ENCODE measurements at regions not wholly inside any gene's neighbourhood (a gene's known extent, or its start where the extent isn't known, plus 50 kb on each side); places are given as distances from the start of the nearest gene placed in this dataset.
A peak's percentile ranks its signal among the peaks of the same experiment; 100 is the strongest.
"Not testable (repeated sequence)": the region's sequence is repeated elsewhere in the genome, so short reads cannot be mapped to it uniquely, and the experiment has no call there.

DNA sequence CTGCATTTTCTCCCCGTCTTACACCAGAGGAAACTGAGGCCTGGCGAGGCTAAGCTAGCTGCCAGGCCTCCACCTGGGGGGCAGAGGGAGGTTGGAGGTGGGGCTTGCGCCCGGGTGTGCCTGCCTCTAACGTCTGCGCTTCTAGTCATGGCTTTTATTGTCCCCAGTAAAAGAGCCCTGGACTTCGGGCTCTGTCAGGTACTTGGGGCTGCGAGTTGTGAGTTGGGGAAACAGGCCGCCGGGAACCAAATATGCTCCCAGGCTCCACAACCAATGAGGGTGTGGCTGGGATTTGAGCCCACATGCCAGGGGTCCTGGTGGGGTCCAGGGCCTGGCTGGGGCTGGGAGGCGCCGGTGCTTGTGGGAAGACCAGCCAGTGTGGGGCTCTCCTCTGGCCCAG lies 57.4 kb upstream of the NOTCH1 start:
- Histone ChIP-seq H3K36me3 (ENCODE audit: control insufficient read depth, insufficient read depth, low read length) (no peaks in the 10 kb centered on the region), H3K23ac (ENCODE audit: low read length) (no peak overlapping the region), H4K8ac (ENCODE audit: low read depth, low read length) (no peak overlapping the region), H2BK120ac (ENCODE audit: low read depth, low read length) (no peak overlapping the region), H3K56ac (ENCODE audit: low read length) (no peak overlapping the region), H3K4me2 (ENCODE audit: low read length) (no peak overlapping the region), H4K5ac (ENCODE audit: low read length) (no peak overlapping the region), H3K4me1 (ENCODE audit: control insufficient read depth, low read depth, low read length) (peaks cover 3% of the 10 kb centered on the region), H3K27me3 (ENCODE audit: insufficient read depth, low read length, poor library complexity) (no peaks in the 10 kb centered on the region), H3K18ac (ENCODE audit: low read length) (no peak overlapping the region), H3K27ac (ENCODE audit: low read depth, low read length) (no peak overlapping the region), H2BK5ac (ENCODE audit: low read length) (no peak overlapping the region), H3K9ac (ENCODE audit: low read length) (no peak overlapping the region), H3K4me3 (ENCODE audit: low read length) (no peak overlapping the region), H3K4ac (ENCODE audit: low read depth, low read length) (no peak overlapping the region), H2AK5ac (ENCODE audit: low read length) (no peak overlapping the region), H2BK15ac (replicated peaks; ENCODE audit: low read depth) (no peak overlapping the region), H3K79me2 (ENCODE audit: control insufficient read depth, insufficient read depth, low read length) (no peaks in the 10 kb centered on the region), H3K79me1 (ENCODE audit: low read length) (no peaks in the 10 kb centered on the region)
- WGBS (ENCODE audit: extremely low coverage, insufficient coverage, low lambda C conversion rate) = no CpG with 5 or more reads among the region's 12 CpGs
- no peak for DNase-seq

GRCh38 chr9:136602193-136602885 lies 56.5 kb upstream of the NOTCH1 start:
- Histone ChIP-seq H3K36me3 (ENCODE audit: control insufficient read depth, insufficient read depth, low read length) (no peaks in the 10 kb centered on the region), H2BK5ac (ENCODE audit: low read length) (no peak overlapping the region), H4K8ac (ENCODE audit: low read depth, low read length) (no peak overlapping the region), H3K4me2 (ENCODE audit: low read length) (no peak overlapping the region), H3K27ac (ENCODE audit: low read depth, low read length) (no peak overlapping the region), H3K79me2 (ENCODE audit: control insufficient read depth, insufficient read depth, low read length) (no peaks in the 10 kb centered on the region), H3K9ac (ENCODE audit: low read length) (no peak overlapping the region), H4K5ac (ENCODE audit: low read length) (no peak overlapping the region), H3K4ac (ENCODE audit: low read depth, low read length) (no peak overlapping the region), H2BK120ac (ENCODE audit: low read depth, low read length) (no peak overlapping the region), H2AK5ac (ENCODE audit: low read length) (no peak overlapping the region), H3K4me1 (ENCODE audit: control insufficient read depth, low read depth, low read length) (peaks cover 3% of the 10 kb centered on the region), H3K56ac (ENCODE audit: low read length) (no peak overlapping the region), H3K79me1 (ENCODE audit: low read length) (no peaks in the 10 kb centered on the region), H3K23ac (ENCODE audit: low read length) (no peak overlapping the region), H3K18ac (ENCODE audit: low read length) (no peak overlapping the region), H3K27me3 (ENCODE audit: insufficient read depth, low read length, poor library complexity) (no peaks in the 10 kb centered on the region), H3K4me3 (ENCODE audit: low read length) (no peak overlapping the region), H2BK15ac (replicated peaks; ENCODE audit: low read depth) (no peak overlapping the region)
- DNase-seq = no peak
- no CpG with 5 or more reads among the region's 28 CpGs for WGBS (ENCODE audit: extremely low coverage, insufficient coverage, low lambda C conversion rate)

DNA sequence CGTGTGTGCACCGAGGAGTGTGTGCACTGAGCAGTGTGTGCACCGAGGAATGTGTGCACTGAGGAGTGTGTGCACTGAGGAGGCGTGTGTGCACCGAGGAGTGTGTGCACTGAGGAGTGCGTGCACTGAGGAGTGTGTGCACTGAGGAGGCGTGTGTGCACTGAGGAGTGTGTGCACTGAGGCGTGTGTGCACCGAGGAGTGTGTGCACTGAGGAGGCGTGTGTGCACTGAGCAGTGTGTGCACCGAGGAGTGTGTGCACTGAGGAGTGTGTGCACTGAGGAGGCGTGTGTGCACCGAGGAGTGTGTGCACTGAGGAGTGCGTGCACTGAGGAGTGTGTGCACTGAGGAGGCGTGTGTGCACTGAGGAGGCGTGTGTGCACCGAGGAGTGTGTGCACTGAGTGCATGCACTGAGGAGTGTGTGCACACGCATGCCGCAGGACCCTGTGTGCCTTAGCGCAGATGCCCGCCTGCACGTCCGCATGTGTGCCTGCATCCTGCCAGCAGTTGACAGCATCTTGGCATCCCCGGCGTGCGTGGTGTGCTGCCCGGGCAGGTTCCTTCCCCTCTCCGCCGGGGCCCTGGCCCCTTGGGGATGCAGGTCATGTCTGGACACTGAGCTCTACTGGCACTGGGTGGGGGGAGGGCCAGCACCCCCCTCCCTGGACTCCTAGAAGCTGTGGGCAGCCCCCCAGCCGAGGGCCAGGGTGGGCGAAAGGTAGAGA lies 55.6 kb upstream of the NOTCH1 start:
- not testable (repeated sequence) for H3K4me2 ChIP-seq (ENCODE audit: low read length); H3K23ac ChIP-seq (ENCODE audit: low read length); H3K79me1 ChIP-seq (ENCODE audit: low read length); H4K8ac ChIP-seq (ENCODE audit: low read depth, low read length); H3K79me2 ChIP-seq (ENCODE audit: control insufficient read depth, insufficient read depth, low read length); H2BK120ac ChIP-seq (ENCODE audit: low read depth, low read length); H2AK5ac ChIP-seq (ENCODE audit: low read length); H3K9ac ChIP-seq (ENCODE audit: low read length); H4K5ac ChIP-seq (ENCODE audit: low read length); H2BK15ac ChIP-seq (replicated peaks; ENCODE audit: low read depth); H2BK5ac ChIP-seq (ENCODE audit: low read length); H3K4me3 ChIP-seq (ENCODE audit: low read length); H3K27me3 ChIP-seq (ENCODE audit: insufficient read depth, low read length, poor library complexity); H3K4ac ChIP-seq (ENCODE audit: low read depth, low read length); H3K56ac ChIP-seq (ENCODE audit: low read length); H3K18ac ChIP-seq (ENCODE audit: low read length); DNase-seq; H3K36me3 ChIP-seq (ENCODE audit: control insufficient read depth, insufficient read depth, low read length); H3K27ac ChIP-seq (ENCODE audit: low read depth, low read length); H3K4me1 ChIP-seq (ENCODE audit: control insufficient read depth, low read depth, low read length)
- WGBS (ENCODE audit: extremely low coverage, insufficient coverage, low lambda C conversion rate) = no CpG with 5 or more reads among the region's 31 CpGs

DNA sequence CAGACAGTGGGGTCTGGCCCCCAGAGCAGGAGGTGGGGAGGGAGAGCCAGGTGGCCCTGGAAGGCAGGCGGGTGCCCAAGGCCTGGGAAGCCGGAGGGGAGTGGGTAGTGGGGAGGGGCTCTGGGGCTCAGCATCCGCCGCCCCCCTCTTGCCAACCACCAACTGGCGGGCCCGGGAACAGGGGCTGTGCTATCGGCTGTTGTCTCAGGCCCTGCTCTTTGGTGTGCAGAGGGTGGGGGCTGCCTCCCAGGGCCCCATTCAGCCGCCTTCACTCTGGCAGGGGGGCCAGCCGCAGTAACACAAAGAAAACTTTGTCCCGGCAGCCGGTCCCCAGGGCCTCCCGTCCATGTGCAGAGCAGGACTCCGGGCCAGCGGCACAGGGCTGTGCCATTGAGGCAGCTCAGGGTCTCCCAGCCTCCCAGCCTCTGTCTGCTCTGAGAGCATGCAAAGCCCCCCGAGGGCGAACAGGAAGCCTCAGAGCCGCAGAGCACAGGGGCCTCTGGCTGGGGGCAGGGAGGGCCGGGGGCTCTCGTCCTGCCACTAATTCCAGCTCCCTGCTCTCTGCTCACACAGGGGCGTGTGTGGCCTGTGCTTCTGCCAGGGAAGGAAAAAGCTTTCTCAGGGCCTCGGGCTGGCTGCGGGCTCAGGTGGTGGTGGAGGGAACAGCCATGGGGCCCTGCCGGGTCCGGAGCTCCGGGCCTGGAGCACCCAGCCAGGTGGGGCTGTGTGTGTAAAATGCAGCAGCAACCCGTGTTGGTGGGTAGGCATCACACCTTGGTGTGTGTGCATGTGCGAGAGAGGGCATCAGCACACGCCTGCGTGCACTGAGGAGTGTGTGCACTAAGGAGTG lies 54.2 kb upstream of the NOTCH1 start:
- Histone ChIP-seq H3K18ac (ENCODE audit: low read length) (no peak overlapping the region), H3K4me2 (ENCODE audit: low read length) (no peak overlapping the region), H3K36me3 (ENCODE audit: control insufficient read depth, insufficient read depth, low read length) (no peaks in the 10 kb centered on the region), H3K56ac (ENCODE audit: low read length) (peak overlapping the region; percentile 30), H3K4me3 (ENCODE audit: low read length) (no peak overlapping the region), H4K8ac (ENCODE audit: low read depth, low read length) (no peak overlapping the region), H2BK5ac (ENCODE audit: low read length) (no peak overlapping the region), H4K5ac (ENCODE audit: low read length) (no peak overlapping the region), H3K79me1 (ENCODE audit: low read length) (no peaks in the 10 kb centered on the region), H3K27ac (ENCODE audit: low read depth, low read length) (no peak overlapping the region), H3K9ac (ENCODE audit: low read length) (no peak overlapping the region), H3K27me3 (ENCODE audit: insufficient read depth, low read length, poor library complexity) (no peaks in the 10 kb centered on the region), H3K23ac (ENCODE audit: low read length) (peak overlapping the region; percentile 35), H2AK5ac (ENCODE audit: low read length) (no peak overlapping the region), H3K79me2 (ENCODE audit: control insufficient read depth, insufficient read depth, low read length) (no peaks in the 10 kb centered on the region), H2BK120ac (ENCODE audit: low read depth, low read length) (no peak overlapping the region), H2BK15ac (replicated peaks; ENCODE audit: low read depth) (no peak overlapping the region), H3K4me1 (ENCODE audit: control insufficient read depth, low read depth, low read length) (peaks cover 3% of the 10 kb centered on the region), H3K4ac (ENCODE audit: low read depth, low read length) (no peak overlapping the region)
- WGBS (ENCODE audit: extremely low coverage, insufficient coverage, low lambda C conversion rate) = no CpG with 5 or more reads among the region's 29 CpGs
- peak; percentile 50 for DNase-seq

DNA sequence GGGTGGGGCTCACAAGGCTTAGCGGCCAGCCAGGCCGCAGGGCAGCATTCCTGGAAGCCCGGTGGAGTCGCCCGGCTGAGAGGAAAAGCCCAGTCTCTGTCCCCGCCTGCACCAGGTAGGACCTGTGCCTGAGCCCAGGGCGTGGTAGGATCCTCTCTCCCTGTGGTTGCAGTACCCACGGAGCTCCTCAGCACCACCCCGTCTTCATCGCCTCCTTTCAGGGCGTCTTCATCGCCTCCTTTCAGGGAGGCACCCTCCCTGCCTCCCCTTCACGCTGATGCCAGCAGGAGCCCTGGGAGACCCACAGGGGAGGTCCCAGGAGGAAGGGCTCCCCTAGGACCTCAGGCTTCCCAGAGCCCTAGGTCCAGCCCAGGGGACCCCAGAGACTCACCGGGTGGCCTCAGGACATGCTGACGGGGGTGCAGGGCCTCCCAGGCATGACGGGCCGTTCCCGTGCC lies 53.3 kb upstream of the NOTCH1 start:
- Histone ChIP-seq H2BK5ac (ENCODE audit: low read length) (no peak overlapping the region), H3K79me1 (ENCODE audit: low read length) (no peaks in the 10 kb centered on the region), H4K8ac (ENCODE audit: low read depth, low read length) (no peak overlapping the region), H3K23ac (ENCODE audit: low read length) (no peak overlapping the region), H3K79me2 (ENCODE audit: control insufficient read depth, insufficient read depth, low read length) (no peaks in the 10 kb centered on the region), H3K36me3 (ENCODE audit: control insufficient read depth, insufficient read depth, low read length) (no peaks in the 10 kb centered on the region), H4K5ac (ENCODE audit: low read length) (no peak overlapping the region), H3K4me2 (ENCODE audit: low read length) (no peak overlapping the region), H2AK5ac (ENCODE audit: low read length) (peak overlapping the region; percentile 45), H3K9ac (ENCODE audit: low read length) (no peak overlapping the region), H3K56ac (ENCODE audit: low read length) (peak overlapping the region; percentile 76), H2BK15ac (replicated peaks; ENCODE audit: low read depth) (no peak overlapping the region), H3K27me3 (ENCODE audit: insufficient read depth, low read length, poor library complexity) (no peaks in the 10 kb centered on the region), H2BK120ac (ENCODE audit: low read depth, low read length) (no peak overlapping the region), H3K18ac (ENCODE audit: low read length) (no peak overlapping the region), H3K4me3 (ENCODE audit: low read length) (no peak overlapping the region), H3K4me1 (ENCODE audit: control insufficient read depth, low read depth, low read length) (no peaks in the 10 kb centered on the region), H3K27ac (ENCODE audit: low read depth, low read length) (no peak overlapping the region), H3K4ac (ENCODE audit: low read depth, low read length) (no peak overlapping the region)
- DNase-seq = no peak
- WGBS (ENCODE audit: extremely low coverage, insufficient coverage, low lambda C conversion rate) = no CpG with 5 or more reads among the region's 18 CpGs
